ENCODE measurements at regions not wholly inside any gene's neighbourhood (a gene's known extent, or its start where the extent isn't known, plus 50 kb on each side); places are given as distances from the start of the nearest gene placed in this dataset.
"Not testable (repeated sequence)": the region's sequence is repeated elsewhere in the genome, so short reads cannot be mapped to it uniquely, and the experiment has no call there.

DNA sequence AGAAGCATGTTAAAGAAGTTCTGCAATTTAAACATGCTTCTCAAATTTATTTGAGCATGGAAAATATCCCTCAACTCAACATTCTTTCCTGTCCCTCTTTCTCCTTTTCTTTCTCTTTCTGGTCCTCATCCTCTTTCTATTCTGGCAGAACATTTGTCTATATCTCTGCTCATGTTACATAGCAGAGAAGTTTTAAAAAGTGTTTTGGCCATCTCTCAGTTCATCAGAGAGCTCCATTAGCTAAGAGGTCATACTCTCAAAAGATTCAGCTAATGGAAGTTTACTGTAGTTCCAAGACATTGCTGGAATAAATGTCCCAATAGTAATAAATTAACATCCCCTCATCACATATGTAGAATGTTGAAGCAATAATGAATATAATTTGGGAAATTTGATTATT lies 53.5 kb downstream of the XCL2 start:
- DNase-seq, result no peak

DNA sequence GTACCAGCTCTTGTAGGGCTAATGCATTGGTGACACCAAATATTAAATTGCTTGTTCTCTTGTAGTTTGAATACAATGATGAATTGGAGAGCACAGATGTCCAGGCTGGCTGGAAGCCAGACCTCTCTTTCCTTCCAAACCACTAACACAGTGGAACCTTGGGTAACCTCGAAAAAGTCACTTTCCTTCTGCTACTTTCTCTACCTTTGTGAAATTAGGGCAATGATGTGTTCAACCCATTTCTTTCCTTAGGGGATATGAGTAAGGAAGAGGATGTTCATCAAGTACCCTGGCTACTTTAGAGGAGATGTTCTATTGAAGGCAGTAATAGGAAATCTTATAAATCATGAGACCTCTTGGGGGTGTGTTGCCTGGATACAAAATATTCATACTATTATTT lies 55.7 kb downstream of the XCL2 start:
- DNase-seq, result peak; percentile 45

DNA sequence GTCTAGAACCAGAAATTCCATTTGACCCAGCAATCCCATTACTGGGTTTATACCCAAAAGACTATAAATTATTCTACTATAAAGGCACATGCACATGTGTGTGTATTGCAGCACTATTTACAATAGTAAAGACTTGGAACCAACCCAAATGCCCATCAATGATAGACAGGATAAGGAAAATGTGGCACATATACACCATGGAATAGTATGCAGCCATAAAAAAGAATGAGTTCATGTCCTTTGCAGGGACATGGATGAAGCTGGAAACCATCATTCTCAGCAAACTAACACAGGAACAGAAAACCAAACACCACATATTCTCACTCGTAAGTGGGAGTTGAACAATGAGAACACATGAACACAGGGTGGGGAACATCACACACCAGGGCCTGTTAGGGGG lies 57.0 kb downstream of the XCL2 start:
- DNase-seq, result not testable (repeated sequence)

DNA sequence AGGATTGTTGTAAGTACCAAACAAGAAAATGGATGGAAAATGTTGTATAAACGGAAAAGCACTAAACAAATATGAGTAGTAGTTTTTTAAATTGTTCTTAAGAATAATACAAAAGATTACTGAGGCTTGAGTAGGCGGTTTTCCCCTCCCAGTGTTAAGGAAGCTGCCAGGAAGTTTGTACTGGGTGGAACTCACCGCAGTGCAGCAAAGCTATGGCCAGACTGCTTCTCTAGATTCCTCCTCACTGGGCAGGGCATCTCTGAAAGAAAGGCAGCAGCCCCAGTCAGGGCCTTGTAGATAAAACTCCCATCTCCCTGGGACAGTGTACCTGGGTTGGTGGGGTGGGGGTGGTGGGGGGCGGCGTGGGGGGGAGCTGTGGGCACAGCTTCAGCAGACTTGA lies 58.7 kb downstream of the XCL2 start:
- DNase-seq, result no peak

DNA sequence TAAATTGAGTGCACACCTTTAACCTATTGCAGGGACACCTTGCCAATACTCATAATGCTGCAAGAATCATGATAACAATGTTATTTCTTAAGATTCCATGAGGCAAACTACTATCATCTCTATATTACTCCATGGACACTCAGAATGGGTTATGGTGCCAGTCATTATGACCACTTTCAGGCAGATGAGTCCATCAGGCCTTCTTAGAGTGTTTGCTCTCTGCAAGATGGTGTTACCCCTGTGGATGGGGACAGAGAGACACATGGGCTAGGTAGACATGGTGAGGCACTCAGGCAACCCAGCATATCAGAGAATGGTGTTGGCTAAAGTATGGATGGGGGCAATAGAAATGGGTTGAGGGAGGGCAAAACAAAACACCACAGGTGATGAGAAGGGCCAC lies 59.7 kb downstream of the XCL2 start:
- DNase-seq, result no peak

DNA sequence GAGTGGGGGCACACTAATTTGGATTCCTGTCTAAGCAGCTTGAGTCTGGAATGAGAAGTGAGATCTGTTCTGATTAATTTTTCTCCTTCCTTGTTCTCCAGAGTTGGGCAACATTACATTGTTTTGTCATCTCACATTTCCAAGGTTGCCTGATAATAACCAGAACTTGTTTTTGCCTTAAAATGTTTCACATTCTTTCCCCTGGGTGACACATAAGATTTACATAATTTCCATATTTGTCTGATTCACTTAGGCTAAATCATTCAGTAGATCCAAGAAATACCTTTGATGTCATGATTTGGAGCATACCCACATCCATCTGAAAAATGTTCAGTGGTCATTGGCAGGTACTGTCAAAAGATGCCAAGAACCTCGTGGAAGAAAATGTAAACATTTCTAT lies 60.3 kb downstream of the XCL2 start:
- DNase-seq, result no peak

DNA sequence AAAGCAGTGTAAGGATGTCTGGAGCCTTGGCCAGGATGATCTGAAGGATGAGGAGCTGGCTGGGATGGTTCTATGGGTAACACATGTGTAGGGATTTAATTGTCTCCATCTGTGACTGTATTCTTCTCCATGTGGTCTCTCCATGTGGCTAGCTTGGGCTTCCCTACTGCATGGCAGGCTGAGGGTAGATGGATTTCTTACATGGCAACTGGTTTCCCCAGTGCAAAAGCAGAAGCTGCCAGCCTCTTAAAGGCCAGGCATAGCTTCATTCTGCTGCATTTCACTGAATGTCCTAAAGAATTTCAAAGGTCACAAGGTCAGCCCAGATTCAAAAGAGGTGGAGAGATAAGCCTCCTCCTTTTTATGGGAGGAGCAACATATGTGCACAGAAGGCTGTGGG lies 61.7 kb downstream of the XCL2 start:
- DNase-seq, result no peak

DNA sequence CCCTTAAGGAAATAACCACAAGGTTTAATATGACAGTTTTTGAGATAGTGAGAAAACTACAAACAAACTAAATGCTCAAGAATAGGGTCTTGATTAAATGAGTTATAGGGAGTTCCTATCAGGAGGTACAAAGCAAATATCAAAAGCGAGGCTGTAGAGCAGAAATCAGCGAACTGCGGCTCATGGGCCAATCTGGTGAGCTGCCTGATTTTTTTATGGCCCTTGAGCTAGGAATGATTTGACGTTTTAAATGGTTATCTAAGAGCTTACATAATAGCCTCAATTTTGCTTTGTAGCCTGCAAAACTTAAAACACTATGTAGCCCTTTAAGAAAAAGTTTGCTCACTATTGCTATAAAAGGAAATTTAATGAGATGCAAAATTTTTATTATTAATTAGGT lies 62.2 kb downstream of the XCL2 start:
- no peak for DNase-seq

DNA sequence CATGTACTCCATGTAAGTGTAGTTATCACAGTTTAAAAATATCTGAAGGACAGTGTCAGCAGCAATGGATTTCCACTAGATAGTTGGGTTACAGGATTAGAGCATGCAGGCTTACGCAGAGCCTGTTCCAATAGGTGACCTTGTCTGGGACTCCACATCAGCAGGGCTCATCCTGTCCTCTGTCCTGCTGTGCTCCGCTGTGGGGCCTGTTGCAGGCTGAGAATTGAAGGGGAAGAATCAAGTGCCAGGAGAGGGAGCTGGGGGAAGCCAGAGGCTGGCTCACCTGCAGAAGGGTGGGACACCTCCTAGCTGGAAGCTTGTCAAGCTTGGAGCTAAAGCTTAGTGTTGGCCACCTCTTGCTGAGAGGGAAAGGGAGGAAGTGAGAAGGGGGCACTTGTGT lies 62.8 kb downstream of the XCL2 start:
- no peak for DNase-seq

DNA sequence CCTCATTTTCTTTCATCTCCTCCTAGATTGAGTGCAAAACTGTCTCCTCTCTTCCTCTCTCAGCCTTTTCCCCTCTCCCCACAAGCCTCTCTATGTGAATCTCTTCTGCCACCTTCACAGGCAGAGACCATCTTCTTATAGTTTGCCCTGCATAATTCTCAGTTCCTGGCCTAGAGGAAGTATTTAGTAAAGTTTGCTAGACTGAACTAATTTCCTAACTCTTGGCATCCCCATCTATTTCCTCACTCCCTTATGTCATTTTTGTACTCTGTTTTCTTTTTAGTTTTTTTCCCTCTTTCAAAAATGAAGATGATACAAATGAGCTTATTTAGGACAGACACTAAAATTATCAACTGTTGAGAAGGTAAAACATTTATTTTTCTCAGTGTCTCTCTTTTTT lies 66.0 kb downstream of the XCL2 start:
- no peak for DNase-seq

DNA sequence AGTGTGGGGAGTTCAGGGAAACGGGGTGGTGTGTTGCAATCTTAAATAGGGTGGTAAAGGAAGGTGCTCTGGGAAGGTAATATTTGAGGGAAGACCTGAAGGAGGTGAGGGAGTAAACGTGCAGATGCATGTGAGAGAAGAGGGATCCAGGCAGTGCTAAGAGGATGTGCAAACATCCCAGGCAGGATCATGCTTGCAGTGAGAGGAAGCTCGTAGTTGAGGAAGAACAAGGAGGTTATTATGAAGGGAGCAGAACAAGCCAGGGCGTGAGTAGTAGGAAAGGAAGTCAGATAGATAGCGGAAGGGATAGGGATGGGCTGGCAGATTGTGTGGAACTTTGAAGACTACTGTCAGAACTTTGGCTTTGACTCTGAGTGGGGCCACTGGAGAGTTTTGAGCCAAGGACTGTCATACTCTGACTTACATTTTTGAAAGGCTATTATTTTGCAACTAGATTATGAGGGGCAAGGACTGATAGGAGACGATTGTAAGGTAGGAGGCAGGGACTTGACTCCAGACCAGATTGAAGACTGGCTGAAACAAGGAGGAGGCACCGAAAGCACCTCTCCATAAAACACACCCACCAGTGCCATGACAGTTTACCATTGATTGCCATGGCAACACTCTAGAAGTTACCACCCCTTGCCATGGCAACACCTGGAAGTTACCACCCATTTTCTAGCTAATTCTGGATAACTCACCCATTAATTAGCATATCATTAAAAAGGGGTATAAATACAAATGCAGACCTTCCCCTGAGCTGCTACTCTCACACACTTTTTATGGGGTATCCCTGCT lies 67.0 kb downstream of the XCL2 start:
- no peak for DNase-seq

DNA sequence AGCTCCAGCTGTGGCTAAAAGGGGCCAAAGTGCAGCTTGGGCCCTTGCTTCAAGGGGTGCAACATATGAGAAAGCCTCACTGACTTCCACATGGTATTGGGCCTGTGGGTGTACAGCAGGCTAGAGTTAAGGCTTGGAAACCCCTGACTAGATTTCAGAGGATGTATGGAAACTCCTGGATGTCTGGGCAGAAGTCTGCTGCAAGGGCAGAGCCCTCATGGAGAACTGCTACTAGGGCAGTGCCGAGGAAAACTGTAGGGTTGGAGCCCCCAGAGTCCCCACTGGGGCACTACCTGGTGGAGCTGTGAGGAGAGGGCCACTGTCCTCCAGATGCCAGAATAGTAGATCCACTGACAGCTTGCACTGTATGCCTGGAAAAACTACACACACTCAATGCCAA lies 69.5 kb downstream of the XCL2 start:
- DNase-seq, result no peak

DNA sequence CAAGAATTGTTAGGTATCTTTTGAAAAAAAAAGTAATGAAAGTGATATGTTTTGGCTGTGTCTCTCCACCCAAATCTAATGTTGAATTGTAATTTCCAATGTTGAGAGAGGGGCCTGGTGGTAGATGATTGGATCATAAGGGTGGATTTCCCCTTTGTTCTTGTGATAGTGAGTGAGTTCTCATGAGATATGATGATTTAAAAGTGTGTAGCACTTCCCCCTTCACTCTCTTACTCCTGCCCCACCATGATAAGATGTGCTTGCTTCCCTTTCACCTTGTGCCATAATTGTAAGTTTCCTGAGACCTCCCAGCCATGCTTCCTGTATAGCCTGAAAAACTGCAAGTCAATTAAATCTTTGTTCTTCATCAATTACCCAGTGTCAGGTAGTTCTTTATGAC lies 70.7 kb downstream of the XCL2 start:
- DNase-seq, result no peak

DNA sequence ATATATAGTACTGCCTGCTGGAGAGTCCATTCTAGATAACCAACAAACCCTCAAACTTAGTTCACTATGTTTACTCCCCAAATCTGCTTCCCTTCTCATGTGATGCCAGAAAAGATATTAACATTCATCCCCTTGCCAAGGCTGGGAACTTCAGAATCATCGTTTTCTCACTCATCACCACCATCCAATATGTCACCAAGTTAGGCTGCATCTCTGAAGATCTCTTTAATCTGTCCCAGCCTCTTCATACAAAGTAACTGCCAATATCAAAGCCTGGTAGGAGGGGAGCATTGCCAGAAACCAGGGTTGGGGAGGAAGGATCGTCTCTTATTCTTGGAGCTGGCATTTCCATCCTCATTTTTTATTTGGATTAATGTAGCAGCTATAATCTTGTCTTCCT lies 71.6 kb downstream of the XCL2 start:
- DNase-seq, result no peak

DNA sequence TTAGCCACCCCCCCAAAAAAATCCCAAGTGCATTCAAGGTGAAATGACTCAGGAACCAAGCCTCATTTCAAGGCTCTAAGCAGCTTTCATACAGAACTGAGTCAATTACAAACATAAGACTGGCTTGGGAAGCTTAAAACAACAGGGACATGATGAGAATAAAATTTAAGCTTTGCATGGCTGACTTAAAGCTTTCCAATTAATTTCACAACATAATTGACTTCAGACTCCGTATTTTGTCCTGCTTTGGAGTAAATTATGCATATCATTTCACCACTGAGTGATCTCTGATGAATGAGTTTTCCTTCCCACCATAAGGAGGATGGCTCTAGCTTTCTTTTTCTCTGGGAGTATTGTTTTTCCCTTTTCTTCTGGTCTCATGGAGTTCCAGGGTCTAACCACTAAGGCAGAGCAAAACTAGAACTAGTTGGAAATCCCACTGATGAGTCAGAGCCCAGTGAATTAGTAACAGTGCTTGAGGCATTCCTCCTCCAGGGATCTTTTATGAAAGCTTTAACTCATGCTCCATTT lies 72.8 kb downstream of the XCL2 start:
- no peak for DNase-seq

DNA sequence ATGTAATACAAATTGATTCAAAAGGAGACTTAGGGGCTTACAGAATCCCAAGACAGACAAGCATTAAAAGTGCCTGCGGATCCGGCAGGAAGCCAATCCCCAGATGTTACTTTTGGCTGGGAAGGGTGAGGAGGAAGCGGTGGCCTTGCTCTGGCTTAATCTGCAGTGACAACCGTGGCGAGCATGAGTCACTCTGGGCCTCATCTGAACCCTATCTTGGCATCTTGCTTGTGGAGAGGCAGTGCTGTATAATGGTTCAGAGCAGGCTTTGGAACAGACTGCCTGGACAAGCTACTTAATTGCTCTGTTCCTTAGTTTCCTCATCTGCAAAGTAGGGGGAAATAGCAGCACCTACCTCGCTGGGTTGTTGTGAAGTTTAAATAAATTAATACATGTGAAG lies 74.1 kb downstream of the XCL2 start:
- peak; percentile 68 for DNase-seq

DNA sequence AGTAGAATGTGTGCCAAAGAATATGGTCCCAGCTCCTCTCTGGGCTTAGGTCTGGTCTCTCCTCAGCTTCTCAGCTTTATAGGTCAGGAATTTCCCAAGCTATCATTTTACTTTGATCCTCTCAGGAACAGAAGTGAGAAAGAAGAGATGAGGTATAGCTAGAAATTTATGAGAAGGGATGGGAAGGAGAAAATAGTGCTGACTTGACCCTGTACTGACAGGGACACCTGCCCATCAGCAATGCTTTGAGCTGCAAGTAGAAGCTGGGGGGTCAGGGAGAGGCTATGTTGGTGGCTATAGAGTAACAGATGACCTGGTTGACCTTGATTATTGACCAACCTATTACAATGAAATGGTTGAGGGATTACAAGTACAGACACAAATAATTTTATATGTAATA lies 75.0 kb downstream of the XCL2 start:
- no peak for DNase-seq

DNA sequence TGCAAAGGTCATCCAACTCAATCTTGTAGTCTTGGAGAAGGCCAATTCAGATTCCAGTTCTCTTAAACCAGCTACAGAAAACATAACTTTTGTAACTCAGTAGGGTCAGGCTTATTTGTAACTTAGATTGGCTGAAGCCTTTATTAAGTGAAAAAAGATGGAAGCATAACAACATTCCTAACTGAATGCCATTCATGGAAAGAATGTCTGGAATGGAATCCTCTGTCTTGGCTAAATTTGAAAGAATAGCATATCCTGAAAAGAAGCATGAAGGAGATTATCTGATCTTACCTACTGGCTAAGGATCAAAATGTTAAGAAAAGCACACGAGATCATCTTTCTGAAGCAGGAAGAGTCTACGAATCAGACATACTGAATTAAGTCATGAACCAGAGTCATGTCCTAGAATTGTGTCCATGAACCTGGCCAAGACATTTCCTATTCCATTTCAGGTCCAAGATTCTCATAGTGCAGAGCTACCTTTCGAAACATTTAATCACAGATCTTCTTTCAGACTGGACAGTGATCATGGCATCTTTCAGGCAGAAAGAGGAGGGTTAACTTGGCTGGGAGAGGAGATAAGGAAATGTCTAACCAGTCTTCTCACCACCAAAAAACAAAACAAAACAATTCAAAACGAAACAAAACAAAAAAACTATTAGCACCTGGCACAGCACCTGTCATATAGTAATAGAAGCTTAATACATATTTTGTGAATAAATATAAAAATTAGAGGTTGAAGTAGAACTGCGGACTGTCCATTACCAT lies 75.6 kb downstream of the XCL2 start:
- no peak for DNase-seq

DNA sequence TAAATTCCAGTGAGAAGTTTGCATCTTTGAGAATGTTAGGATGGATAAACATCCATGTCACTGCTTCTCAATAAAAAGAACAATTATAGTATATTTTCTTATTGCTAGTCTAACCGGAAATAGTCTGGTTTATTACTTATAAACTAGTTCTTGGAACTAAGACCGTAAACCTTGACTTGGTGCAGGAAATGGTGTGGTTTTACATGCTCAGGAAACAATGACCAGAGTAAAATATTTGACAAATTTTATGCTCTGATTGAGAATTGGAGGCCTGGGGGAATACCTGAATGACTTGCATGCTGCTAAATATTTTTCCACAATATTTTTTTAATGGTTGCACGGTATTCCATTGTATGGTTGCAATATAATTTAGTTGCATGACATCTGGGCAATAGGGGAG lies 76.3 kb downstream of the XCL2 start:
- peak; percentile 47 for DNase-seq

DNA sequence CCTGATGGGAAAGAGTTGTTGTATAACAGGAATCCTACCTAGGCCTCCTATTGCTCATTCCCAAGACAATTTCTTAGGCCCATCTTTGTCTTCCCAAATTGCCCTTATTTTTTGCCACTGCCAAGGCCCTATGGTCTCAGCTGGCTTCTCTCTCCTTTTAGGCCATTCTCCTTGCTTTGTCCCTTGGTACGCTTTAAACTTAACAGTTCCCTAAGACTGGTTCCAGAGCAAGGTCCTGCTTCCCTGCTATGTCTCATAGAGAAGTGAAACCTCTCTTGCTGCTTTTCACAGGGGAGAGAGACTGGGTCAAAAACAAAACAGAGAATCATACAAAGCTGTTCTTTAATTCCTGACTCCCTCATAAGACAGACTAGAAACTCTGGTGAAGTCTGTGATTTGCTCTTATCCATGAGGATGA lies 77.1 kb downstream of the XCL2 start:
- no peak for DNase-seq

DNA sequence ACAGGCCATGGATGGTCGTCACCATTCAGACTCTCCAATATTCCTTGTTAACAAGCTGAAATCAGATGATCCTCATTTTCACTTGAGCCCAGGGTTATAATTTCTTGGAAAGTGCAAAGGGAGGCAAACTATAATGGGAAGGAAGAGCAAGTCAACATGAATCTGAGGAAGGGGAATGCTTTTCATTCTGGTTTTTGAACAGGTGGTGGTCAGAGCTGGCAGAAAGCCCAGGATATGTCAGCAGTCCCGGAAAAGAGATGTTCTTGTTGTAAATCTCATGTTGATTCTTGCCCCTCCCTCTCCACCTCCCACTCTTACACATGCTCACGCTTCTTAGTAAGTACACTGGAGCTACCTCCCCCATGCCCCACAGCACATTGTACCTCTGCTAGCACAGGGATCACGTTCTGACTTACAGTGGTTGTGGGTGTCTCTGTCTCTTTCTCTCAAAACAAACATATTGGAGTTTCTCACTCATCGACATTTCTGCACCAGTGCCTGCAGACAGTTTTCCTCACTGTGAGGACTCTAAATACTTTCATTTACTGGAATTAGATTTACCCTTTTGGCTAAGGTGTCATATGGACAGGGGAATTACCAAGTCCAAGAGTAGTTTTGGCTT lies 77.6 kb downstream of the XCL2 start:
- peak; percentile 46 for DNase-seq

DNA sequence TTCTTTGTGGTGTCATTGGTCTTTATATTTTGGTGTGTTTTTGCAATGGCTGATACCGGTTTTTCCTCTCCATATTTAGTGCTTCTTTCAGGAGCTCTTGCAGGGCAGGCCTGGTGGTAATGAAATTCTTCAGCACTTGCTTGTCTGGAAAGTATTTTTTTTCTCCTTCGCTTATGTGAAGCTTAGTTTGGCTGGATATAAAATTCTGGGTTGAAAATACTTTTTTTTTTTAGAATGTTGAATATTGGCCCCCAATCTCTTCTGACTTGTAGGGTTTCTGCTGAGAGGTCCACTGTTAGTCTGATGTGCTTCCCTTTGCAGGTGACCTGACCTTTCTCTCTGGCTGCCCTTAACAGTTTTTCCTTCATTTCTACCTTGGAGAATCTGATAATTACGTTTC lies 82.7 kb downstream of the XCL2 start:
- not testable (repeated sequence) for DNase-seq

DNA sequence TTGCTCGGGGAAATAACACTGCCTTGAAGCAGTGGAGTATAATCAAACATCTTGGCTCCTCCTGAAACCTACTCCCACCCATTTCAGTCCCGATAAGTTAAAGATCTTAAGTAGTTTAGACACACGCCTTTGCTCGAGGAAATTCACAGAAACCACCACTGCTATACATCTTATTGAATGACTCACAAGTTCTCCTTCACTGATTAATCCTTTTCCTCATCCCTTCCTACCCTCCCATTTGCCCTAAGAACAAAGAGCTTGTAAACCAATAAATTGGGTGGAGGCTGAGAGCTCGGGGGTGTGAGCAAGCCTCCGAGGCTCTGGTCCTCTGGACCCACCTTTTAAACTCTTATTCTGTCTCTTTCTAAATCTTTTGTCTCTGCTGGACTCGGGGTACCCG lies 86.5 kb downstream of the XCL2 start:
- DNase-seq, result not testable (repeated sequence)

DNA sequence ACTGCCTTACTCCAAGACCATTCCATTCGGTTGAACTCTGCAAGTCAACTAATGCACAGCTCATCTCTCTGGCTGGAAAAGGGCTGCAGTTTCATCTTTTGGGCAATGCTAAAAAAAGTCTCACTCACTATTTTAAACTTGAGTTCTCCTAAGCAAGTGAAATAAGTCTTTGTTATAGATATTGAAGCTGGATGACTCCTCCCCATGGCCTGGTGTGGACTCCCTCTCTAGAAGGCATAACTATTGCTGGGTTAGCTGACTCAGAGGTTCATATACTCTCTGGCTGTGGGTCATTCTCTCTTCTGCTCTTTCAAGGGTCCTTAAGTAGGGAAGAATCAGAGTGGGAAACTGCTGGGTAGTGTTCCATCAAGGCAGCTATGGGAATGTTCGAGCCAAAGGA lies 88.0 kb downstream of the XCL2 start:
- no peak for DNase-seq
